T-helper 1 cell treated with Interleukin-12 subunit alpha and Interleukin-12 subunit beta and Interleukin-4 antibody, amounts not matched to agents 30 ng/mL and 1 ng/mL, for 36 hours (primary cell): ENCODE measurements at regions not wholly inside any gene's neighbourhood (a gene's known extent, or its start where the extent isn't known, plus 50 kb on each side); places are given as distances from the start of the nearest gene placed in this dataset.

Experiments
- intact Hi-C: fragments of 100-400 bp; cut with micrococcal nuclease; formaldehyde crosslinking; loops from one replicate; pipeline ENCODE4 v1.15.1; 2024

DNA sequence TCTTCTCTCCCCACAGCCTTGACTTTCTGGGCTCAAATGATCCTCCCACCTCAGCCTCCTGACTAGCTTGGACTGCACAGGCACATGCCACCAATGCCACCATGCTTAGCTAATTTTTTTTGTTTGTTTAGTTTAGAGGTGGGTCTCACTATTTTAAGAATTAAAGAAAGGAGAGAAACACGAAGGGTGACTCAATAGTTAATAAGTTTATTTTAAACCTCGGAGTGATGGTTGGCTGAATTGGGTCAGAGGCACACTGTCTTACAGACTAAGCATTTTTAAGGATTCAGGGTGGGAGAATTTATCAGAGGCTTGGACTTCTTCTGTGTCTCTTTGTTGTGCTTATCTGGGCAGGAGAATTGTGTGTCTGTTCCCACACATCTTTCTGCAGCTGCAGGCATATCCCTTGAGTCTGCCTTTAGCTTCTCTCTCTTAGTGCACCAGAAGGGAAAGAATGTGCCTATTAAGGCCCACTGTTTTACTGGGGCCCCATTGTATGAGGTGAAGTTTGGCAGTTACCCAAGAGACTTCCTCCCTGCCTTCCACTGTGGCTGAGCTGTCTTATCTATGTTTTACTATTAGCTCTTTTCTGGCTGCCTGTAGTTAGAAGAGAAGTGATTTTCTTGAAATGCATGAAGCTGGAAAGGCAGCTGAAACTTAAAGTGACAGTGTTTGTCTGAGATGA, 2172.0 kb downstream of the TP53TG3F start:
- intact Hi-C loops = no loop called here

- intact Hi-C loops = no loop called here
These were observed 2177.2 kb downstream of the TP53TG3F start for GRCh38 chr16:35636480-35637230.

DNA sequence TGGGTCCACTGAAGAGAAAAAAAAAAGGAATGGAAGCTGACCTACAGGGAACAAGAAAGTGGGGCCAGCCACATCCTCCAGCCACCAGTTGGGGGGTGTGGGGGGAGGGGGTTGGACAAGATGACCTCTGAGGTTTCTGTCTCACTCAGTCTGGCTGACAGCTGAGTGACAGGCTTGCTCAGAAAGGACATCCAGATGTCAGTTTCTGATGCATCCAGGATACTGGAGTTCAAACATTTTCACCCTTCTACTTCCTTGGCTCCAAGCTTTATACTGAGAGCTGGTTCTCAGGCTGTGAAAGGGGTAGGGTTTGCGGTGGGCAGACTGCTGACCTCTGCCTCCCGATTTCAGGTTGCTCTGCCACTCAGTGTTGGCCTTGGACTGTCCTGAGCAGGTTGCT, 2178.3 kb downstream of the TP53TG3F start:
- intact Hi-C loops = no loop called here

- intact Hi-C loops = no loop called here
These were observed 2180.1 kb downstream of the TP53TG3F start for GRCh38 chr16:35639233-35640205.

DNA sequence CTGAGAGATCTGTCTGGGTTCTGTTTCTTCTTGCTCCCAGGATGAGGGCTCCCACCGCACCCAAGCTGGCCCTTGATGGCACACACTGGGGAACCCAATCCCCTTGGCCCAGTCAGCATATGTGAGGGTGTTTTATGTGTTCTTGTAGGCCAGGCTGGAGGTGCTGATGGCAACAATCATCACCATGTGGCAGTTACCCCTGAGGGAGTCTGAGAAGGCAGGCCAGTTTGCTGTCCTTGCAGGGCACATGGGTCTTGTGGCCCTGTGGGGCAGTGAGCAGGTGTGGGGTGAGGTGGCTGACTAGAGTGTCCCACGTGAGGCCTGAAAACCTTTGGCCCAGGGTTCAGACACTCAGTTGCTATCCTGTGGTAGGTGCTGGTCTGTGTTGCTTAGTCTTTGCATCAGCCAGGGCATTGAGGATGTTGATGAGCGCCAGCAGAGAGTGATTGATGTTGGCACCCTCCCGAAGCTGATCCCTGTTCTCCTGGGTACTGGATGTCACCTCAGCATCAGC, 2183.0 kb downstream of the TP53TG3F start:
- intact Hi-C loops = no loop called here

- intact Hi-C loops = no loop called here
These were observed 2192.4 kb downstream of the TP53TG3F start for GRCh38 chr16:35651841-35652240.

DNA sequence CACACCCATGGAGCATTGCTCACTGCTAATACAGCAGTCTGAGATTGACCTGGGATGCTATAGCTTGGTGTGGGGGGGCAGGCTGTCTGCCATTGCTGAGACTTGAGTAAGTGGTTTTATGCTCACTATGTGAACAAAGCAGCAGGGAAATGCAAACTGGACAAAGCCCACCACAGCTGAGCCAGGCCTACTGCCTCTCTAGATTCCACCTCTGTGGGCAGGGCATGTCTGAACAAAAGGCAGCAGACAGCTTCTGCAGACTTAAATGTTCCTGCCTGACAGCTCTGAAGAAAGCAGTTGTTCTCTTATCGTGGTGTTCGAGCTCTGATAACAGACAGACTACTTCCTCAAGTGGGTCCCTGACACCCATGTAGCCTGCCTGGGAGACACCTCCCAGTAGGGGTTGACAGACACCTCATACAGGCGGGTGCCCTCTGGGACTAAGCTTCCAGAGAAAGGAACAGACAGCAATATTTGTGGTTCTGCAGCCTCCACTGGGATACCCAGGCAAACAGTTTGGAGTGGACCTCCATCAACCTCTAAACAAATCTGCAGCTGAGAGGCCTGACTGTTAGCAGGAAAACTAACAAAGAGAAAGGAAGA, 2204.8 kb downstream of the TP53TG3F start:
- intact Hi-C loops = no loop called here

- intact Hi-C loops = no loop called here
These were observed 2225.7 kb downstream of the TP53TG3F start for GRCh38 chr16:35685085-35685484.

GRCh38 chr16:35686595-35686994, 2227.2 kb downstream of the TP53TG3F start:
- intact Hi-C loops = no loop called here

DNA sequence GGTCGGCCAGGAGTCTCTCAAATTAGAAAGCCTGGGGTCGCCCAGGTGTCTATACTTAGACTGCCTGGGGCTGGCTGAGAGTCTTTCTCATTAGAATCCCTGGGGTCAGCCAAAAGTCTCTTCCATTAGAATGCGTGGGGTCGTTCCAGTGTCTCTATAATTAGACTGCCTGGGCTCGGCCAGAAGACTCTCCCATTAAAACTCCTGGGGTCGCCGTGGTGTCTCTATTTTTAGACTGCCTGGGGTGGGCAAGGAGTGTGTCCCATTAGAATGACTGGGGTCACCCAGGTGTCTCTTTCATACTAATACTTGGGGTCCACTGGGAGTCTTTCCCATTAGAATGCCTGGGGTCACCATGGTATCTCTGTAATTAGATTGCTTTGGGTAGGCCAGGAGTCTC, 2227.7 kb downstream of the TP53TG3F start:
- intact Hi-C loops = no loop called here

- intact Hi-C loops = no loop called here
These were observed 2228.4 kb downstream of the TP53TG3F start for GRCh38 chr16:35687781-35688180.

GRCh38 chr16:35689764-35690163, 2230.4 kb downstream of the TP53TG3F start:
- intact Hi-C loops = no loop called here

GRCh38 chr16:35690413-35690812, 2231.0 kb downstream of the TP53TG3F start:
- intact Hi-C loops = no loop called here

DNA sequence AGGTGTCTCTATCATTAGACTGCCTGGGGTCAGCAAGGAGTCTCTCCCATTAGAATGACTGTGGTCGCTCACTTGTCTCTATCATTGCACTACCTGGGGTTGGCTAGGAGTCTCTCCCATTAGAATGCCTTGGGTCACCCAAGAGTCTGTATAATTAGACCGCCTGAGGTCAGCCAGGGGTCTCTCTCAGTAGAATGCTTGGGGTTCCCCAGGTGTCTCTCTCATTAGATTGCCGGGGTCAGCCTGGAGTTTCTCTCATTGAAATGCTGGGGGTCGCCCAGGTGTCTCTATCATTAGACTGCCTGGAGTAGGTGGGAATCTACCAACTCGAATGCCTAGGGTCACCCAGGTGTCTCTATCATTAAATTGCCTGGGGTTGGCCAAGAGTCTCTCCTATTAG, 2231.6 kb downstream of the TP53TG3F start:
- intact Hi-C loops = no loop called here

- intact Hi-C loops = no loop called here
These were observed 2233.4 kb downstream of the TP53TG3F start for GRCh38 chr16:35692824-35693223.

DNA sequence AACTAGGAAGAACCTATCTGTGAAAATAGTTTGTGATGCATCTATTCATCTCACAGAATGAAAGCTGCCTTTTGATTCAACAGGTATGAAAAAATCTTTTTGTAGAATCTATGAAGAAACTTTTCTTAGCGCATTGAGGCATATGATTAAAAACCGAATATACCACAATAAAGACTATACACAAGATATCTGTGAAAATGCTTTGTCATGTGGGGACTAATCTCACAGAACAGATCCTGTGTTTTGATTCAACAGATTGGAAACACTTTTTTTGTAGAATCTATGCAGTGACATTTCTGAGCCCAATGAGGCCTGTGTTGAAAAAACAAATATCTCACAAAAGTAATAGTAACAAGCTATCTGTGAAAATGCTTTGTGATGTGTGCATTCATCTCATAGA, 2247.5 kb downstream of the TP53TG3F start:
- intact Hi-C loops = no loop called here

- intact Hi-C loops = no loop called here
These were observed 2252.0 kb downstream of the TP53TG3F start for GRCh38 chr16:35711435-35711834.

GRCh38 chr16:35711958-35712357, 2252.5 kb downstream of the TP53TG3F start:
- intact Hi-C loops = no loop called here

DNA sequence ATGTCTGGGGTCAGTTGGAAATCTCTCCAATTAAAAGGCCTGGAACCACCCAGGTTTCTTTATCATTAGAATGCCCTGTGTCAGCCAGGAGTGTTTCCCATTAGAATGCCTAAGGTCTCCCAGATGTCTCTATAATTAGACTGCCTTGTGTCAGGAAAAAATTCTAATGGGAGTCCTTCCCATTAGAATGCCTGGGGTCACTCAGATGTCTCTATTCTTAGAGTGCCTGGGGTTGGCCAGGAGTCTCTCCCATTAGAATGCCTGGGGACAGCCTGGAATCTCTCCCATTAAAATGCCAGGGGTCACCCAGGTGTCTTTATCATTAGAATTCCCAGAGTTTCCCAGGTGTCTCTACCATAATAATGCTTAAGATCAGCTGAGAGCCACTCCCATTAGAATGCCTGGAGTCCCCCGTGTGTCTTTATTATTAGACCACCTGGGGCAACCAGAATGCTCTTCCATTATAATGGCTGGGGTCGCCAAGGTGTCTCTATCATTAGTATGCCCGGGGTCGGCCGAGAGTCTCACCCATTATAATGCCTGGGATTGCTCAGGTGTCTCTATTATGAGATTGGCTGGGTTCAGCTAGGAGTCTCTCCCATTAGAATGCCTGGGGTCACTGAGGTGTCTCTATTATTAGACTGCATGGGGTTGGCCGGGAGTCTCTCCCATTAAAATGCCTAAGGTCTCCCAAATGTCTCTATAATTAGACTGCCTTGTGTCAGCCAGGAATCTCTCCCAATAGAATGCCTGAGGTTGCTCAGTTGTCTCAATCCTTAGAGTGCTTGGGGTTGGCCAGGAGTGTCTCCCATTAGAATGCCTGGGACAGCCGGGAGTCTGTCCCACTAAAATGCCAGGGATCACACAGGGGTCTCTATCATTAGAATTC, 2254.6 kb downstream of the TP53TG3F start:
- intact Hi-C loops = no loop called here

DNA sequence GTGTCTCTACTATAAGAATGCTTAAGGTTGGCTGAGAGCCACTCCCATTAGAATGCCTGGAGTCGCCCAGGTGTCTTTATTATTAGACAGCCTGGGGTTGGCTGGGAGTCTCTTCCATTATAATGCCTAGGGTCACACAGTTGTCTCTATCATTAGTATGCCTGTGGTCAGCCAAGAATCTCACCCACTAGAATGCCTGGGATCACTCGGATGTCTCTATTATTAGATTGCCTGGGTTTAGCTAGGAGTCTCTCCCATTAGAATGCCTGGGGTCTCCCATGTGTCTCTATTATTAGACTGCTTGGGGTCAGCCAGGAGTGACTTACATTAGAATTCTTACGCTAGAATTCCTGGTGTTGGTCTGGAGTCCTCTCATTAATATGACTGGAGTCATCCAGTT, 2255.3 kb downstream of the TP53TG3F start:
- intact Hi-C loops = no loop called here
